HG03558 (cell line): ENCODE measurements at regions not wholly inside any gene's neighbourhood (a gene's known extent, or its start where the extent isn't known, plus 50 kb on each side); places are given as distances from the start of the nearest gene placed in this dataset.
"Not testable (repeated sequence)": the region's sequence is repeated elsewhere in the genome, so short reads cannot be mapped to it uniquely, and the experiment has no call there.

Experiments used
- ATAC-seq: cut with Tn5 transposase; IDR thresholded peaks from one replicate; pipeline ENCODE4 v1.9.1; 2021; ENCODE audit warnings: moderate number of reproducible peaks; ENCODE audit not compliant: unreplicated experiment; ENCODE audit errors: extremely low read depth

DNA sequence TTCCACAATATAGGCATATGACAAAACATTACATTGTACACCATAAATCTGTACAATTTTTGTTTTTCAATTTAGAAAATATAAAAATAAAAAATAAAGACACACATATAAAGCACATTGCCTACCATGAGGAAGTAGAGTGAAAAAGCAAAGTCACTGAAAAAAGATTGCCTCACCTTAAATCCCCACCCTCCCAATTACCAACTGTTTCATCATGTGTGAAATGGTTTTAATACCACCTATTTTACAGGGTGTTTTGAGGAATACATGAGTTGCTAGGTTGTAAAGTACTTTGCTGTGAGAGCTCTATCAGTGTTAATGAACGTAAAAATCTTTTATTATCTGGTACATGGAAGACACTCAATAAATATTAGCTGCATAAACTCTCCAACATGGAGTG is 373.6 kb upstream of the NDST3 start:
- no peak for ATAC-seq

DNA sequence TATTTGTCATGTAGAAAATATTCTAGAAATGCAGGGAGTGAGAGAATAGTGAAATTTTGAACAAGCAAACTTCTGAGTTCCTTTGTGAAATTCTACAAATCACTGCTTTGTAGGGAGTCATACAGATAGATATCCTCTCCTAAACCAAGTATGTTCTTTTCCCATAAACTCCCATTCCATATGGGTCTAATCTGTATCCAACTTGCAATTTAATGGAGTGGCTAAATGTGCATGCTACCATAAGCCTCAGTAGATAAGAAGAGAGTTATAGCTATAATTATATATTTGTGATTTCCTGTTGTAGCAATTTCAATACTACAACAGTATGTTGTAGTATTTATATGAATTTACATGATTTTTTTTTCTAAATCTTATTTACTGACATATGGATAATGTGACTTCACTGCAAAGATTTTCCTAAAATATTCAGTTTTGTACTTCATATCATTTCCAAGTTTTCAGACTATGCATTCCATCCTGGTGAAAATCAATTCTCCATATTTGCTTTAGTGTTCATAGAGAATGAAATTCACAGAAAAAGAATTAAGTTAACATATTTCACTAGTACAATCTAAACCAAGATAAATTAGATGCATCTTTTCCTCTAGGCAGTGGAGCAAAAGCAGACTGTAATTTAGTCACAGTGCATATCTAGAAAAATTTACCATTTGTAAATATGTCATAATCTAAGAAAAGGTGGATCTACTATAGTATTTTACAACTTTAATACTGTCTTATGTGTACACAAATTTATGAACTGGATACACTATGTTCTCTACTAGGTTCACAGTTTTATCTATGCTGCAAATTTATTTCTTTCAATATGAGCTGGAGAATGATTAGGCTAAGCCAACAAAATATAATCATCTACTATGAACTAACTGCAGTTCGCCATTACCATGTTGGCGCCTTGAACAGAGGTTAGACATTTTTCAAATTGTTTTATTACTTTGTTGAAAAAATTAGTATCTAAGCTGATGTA is 372.9 kb upstream of the NDST3 start:
- no peak for ATAC-seq

DNA sequence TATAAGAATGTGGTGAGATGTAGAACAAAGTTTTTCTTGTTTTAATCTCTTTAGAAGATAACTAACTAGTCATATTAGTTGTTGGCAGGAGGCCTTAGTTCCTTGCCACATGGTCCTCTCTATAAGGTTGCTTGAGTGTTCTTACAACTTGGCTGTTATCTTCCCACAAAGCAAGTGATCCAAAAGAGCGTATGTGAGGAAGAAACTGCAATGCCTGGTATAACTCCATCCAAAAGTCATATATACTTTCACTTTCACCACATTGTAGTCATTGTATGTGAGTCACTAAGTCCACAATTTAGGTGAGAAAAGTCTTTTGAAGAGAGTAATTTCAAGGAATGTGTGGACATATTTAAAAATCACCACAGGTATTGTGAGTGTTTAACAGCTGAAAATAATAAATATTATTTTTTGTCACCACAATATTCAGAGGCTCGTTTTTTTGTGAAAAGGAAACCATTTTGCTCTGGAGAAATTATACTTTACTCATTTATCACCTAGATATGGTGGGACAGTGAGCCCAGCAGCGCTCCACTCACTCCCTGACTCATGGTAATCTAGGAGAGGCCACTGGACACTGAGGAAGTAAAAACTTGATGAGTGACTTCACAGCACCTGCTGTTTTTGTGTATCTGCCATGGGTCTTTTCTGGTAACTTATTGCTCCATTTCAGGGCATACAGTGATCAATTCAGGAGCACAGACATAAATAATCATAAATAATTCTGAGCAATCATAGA is 369.4 kb upstream of the NDST3 start:
- no peak for ATAC-seq

DNA sequence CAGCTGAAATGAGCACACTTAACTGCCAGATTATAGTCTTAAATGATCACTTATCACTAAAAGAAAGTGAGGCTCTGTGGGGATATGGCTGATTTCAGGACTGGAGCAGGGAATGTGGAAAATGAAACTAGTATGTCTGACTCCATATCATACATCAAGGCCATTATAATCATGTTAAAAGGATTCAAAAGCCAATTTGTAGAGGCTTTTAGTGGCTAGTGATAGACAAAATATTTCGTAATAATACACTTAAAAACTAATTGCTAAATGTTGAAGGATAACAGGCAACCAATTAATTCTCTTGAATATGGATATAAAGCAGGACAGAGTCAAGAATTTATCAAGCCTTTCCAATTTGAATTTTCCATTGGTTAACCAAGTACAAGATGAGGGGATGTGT is 358.1 kb upstream of the NDST3 start:
- no peak for ATAC-seq

DNA sequence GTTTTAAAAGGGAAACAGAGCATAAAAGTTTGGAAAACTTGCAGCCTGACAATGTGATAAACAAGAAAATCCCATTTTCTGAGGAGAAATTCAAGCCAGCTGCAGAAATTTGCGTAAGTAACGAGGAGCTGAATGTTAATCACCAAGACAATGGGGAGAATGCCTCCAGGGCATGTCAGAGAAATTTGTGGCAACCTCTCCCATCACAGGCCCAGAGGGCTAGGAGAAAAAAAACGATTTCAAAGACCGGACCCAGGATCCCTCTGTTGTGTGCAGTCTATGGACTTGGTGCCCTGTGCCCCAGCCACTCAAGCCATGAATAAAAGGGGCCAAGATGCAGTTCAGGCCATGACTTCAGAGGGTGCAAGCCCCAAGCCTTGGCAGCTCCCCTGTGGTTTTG is 355.4 kb upstream of the NDST3 start:
- no peak for ATAC-seq

DNA sequence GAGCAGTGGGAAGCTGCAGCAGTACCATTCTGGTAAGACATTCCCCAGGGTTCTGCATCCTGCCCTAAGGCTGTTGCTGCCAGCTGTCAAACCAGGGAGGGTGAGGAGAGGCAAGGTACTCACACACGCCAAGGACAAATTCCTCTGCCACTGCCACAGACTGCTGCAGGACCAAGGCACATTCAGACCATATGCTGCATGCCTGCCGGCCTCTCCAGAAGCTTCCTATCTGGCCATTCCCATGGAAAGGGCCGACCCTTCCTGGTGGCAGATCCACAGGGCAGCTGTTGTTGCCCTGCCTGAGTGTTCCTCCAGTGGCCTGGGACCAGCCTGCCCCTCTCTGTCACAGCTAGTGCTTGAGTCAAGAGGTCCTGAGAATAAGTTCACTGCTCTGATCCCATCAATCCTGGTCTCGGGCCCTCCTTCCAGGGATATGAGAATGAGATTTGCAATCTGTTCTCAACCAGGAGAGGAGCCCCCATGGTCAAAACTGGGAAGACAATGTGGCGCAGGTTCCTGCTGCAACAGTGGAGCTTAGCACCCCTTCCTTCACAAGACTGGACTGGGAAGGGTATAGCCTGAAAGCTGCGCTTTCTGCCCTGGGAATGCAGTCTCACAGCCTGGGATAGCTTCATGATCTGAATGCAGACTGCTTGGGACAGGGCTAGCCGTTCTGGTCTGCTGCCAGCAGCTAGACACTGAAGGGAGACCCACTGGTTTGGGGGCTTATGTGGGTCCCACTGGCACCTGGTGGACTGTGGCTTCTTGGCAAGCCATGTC is 342.5 kb upstream of the NDST3 start:
- ATAC-seq, result no peak

DNA sequence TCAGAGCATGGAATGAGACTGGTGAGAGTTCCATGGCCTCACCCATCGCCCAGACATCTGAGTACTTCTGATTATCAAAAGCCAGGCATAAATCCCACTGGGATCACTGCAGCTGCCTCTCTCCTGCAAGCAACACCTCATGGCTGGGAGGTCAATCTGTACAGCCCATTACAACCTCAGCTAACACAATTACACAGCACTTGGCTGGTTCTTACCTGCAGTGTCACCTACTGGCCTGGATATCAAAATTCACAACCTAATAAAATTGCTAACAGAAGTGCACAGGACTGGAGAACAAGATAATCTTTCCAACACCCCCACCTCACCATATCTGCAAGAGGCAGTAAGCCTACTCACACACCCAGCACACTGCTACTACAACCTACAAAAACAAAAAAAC is 341.7 kb upstream of the NDST3 start:
- ATAC-seq, result no peak

DNA sequence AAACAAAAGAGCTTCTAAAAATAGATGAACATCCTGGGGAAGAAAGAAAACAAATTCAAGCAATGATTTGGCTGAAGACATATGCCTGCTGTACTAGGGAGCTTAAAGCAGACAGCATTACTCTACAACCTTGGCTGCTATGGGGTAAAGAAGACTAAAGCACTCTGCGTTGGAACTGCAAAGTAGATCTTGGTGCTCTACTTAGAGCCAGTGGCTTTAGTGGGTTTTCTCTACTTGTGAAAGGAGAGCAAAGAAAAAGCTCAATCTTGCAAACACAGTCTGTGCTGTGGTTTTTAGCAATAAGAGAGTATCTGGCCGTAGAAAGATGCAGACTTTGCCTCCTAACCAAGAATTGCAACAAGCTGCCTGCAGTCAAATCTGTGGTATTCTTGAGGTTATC is 334.7 kb upstream of the NDST3 start:
- ATAC-seq, result no peak

DNA sequence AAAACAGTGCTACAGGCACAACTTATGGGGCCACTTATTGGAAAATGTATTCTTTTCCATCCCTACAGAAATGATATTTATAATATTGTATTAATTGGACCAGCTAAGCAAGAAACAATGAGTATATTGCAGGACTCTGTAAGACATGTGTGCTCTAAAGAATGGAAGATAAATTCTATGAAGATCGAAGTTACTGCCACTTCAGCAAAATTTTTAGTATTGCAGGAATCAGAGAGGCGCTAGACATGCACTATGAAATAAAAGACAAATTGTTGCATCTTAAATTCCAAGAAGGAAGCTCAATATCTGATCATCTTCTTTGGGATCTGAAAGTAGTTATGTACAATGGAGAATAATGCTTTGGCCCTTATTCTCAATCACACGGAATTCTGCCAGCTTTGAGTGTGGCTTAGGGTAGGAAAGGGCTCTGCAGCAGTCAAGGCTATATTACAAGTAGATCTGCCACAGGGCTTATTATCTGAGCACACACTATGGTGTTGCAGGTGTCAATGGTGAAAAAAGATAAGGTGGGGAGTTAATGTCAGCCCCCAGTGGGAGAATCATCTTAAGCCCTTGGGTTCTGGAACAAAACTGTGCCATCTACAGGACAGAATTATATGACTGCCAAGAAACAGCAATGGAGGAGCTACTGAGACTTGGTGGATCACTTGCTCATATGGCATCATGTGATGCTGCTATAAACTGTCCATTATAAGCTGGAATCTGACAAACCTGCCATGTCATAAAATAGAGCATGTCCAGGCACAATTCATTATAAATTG is 334.0 kb upstream of the NDST3 start:
- no peak for ATAC-seq

DNA sequence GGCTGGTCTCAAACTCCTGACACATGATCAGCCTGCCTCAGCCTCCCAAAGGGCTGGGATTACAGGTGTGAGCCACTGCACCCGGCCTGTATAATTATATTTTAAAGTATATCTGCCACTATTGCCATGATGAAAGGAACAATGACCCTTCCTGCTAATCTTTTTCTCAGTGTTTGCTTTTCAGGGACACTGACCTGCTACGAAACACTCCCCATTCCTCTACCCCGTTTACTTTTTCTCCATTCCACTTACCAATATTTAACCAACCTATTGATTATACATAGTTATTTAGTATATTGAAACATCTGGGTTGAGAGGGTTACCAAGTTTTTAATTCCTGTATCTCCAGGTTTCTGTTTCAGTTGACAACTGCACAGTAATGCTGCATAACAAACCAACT is 331.9 kb upstream of the NDST3 start:
- no peak for ATAC-seq

DNA sequence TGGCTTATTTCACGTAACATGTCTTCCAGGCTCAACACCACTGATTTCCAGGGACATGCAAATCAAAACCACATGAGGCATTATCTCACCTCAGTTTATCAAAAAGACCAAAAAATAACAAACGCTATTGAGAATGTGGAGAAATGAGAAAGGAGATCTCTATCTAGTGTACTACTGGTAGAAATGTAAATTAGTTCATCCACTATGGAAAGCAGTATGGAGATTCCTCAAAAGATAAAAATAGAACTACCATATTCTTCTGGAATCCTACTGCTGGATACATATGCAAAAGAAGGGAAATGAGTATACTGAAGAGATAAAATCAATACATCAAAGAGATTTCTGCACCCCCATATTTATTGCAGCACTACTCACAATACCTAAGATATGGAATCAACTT is 329.6 kb upstream of the NDST3 start:
- ATAC-seq, result no peak

DNA sequence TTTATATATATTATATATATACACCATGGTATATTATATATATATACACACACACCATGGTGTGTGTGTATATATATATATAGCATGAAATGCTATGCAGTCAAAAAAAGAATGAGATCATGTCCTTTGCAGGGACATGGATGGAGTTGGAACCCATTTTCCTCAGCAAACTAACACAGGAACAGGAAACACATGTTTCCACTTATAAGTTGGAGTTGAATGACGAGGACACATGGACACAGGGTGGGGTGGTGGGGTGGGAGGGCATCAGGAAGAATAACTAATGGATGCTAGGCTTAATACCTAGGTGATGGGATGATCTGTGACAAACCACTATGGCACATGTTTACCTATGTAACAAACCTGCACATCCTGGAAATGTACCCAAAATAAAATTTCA is 293.6 kb upstream of the NDST3 start:
- no peak for ATAC-seq

DNA sequence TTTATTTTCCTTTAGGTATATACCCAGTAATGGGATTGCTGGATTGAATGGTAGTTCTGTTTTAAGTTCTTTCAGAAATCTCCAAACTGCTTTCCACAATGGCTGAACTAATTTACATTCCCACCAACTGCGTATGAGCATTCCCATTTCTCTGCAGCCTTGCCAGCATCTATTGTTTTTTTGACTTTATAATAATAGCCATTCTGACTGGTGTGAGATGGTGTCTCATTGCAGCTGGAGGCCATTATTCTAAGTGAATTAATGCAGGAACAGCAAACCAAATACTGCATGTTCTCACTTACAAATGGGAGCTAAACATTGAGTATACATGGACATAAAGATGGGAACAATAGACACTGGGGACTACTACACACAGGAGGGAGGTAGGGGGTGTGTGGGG is 288.9 kb upstream of the NDST3 start:
- ATAC-seq, result not testable (repeated sequence)

DNA sequence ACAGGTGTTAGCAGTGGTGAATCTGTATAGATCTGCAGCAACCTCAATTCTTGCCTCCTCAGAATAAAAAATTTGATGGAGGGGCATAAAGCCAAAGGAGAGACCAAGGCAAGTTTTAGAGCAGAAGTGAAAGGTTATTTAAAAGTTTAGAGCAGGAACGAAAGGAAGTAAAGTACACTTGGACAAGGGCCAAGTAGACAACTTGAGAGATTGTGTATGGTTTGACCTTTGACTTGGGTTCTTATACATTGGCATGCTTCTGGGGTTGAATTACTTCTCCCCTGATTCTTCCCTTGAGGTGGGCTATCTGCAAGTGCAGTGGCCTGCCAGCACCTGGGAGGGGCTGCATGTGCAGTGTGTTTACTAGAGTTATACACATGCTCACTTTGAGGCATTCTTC is 278.8 kb upstream of the NDST3 start:
- no peak for ATAC-seq

DNA sequence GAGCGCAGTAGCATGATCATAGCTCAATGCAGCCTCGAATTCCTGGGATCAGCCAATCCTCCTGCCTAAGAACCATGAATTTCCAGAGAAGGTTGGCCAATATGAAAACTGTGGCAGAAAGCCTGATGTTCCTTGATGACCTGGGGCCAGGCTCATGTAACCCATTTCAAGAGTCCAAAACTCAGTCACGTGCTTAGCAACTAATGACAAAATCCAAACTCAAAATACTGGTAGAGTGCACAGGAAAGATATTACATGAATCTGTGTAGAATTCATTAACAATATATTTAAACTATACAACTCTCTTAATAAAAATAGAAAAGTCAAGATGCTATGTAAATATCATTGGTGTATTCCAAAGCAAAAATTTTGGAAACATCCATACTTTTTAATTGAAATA is 265.7 kb upstream of the NDST3 start:
- ATAC-seq, result no peak

DNA sequence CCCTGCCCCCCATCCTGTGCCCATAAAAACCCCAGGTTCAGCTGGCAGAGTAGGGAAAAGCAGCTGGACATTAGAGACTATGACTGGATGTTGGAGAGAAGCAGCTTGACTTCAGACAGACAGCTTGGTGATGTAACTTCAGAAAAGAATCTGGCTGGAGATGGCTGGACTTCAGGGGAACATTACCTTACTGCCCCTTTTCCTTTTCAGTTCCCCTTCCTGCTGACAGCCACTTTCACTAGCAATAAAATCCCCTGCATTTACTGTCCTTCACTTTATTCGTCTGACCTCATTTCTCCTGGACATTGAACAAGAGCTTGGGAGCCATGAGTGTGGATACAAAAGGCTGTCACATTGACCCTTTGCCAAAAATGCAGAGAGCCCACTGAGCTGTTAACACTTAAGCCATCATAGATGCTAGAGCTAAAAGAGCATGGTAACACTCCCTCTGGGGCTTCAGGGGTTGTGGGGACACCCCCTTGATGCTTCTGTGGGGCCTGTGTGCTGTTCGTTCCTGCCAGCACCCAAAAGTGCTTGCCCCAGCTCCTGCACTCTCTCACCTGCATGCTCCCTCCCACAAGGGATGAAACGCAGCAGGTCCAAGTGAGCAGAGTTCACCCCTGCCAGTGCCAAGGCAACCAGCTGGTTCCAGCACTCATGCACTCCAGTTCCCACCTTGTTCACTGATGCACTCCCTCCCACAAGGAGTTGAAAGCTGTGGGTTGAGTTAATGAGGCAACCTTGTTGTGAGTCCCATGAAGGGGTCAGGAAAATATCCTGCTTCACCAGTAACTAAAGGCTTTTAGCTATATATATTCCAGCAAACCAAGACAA is 263.8 kb upstream of the NDST3 start:
- no peak for ATAC-seq

DNA sequence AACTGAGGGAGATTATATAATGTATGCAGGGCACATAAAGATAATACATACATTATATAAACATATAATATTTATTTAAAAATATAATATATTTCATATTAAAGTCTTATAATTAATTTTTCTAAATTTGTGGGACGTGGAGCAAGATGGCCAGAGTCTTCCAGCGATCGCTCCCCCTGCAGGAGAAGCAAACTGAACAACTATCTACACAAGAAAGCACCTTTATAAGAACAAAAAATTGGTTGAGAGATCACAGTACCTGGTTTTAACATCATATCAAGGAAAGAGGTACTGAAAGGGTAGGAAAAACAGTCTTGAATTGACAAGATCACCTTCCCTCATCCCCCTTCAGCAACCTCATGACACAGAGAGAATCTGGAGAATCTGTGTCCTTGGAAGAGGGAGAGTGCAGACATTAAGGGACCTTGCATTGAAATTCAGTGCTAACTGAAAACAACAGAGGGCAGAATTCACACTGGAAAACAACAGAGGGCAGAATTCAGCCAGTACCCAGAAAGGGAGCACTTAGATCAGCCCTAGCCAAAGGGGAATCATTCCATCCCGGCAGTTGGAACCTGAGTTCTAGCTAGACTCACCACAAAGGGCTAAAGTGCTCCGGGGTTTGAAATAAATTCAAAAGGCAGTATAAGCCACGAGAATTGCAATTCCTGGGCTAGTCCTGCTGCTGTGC is 262.5 kb upstream of the NDST3 start:
- ATAC-seq, result no peak

DNA sequence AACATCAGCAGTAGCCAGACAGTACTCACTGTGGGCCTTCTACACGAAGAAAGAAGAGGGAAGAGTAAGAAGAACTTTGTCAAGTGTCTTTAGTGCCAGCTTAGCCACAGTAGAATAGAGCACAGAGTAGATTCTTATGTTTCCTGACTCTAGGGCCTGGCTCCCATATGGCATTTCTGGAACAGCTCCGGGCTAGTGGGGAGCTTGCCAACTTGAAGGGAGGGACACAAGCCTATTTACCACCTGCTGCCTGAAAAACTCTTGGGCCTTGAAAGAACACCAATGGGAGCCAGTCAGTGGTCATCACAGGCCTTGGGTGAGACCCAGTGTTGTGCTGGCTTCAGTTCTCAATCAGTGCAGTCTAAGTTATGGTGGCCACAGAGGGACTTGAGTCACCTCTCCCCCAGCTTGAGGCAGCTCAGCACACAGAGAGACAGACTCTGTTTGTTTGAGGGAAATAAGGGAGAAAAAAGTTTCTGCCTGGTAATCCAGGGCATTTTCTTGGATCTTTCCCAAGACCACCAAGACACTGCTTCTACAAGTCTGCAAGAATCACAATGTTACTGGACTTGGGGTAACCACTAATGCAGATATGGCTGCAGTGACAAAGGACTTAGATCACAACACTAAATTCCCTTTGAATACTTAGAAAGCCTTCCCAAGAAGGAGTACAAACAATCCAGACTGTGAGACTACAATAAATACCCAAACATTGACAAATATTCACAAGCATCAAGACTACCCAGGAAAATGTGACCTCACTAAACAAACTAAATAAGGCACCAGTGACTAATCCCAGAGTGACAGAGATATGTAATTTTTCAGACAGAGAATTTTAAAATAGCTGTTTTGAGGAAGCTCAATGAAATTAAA is 261.0 kb upstream of the NDST3 start:
- no peak for ATAC-seq
